Urothelium cell line (cell line): ENCODE measurements at regions not wholly inside any gene's neighbourhood (a gene's known extent, or its start where the extent isn't known, plus 50 kb on each side); places are given as distances from the start of the nearest gene placed in this dataset.
A peak's percentile ranks its signal among the peaks of the same experiment; 100 is the strongest.
"Not testable (repeated sequence)": the region's sequence is repeated elsewhere in the genome, so short reads cannot be mapped to it uniquely, and the experiment has no call there.

Source experiments
- DNase-seq: peaks from one replicate; pipeline ENCODE4 v3.0.0; 2011; ENCODE audit warnings: low spot score, mixed read lengths
- FAIRE-seq: peaks from 2 replicates; lab custom pipeline; 2011; peaks lifted over from hg19 to GRCh38; lab: Jason Lieb, UNC

DNA sequence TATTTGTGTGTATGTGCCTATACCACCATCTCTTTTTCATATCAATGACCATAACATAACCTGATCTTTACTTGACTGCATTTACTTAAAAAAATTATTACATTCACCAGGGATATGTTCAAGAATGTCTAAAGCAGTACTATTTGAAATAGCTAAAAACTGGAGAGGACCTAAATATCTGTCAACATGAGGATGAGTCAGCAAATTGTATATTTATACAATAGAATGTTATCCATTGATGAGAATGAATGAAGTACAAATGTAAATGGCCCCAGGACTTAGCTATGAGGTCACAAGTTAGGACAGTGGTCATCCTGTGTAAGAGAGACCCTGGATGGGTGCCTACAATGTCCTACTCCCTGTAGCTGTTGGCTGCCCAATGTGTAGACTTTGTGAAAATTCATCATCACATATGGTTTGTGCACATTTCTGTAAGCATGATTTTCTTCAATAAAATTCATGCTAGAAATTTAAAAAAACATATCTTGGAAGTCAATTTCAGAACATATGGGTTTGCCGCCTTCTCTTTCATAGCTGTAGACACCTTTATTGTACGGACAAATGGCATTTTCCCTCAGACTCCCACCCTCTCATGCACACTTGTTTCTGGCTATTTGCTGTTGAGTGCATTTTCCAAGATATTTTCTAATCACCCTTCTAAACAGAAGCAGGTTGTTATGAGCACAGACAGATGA is 202.4 kb downstream of the CDH26 start:
- no peak for DNase-seq
- no peak for FAIRE-seq

DNA sequence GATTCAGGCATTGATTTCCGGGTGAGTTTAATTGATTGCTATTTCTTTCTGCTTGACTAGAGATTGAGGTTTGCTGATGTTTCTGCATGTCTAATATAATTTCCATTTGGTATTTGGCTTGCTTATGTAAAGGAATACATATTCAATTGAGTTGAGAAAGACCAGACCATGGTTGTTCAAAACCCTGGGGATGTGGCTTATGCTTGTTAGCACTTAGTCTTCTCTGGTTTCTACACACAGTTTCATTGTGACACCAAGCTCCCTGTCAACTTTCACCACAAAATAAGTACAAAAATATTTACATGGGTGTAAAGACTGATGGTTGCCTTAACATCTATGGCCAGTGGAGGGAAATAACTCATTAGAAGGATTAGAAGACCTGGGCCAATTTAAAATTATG is 209.6 kb downstream of the CDH26 start:
- FAIRE-seq (no peak), DNase-seq (no peak)

DNA sequence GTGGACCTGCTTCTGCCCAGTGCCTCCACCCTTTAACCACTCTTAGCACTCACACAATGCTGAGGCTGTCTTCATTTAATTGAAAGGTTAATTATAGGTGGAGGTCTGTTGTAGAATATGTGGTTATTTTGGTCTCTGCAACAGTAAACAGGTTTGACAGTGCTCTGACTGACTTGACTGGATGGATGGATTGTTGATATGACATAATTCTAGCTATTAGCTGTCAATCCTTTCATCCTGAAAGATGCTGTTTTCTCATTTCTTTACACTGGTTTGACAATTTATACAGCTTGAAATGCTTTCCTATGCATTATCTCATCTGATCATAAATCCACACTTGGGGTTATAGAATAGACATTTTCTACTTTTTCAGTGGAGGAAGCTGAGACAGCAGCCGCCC is 210.7 kb downstream of the CDH26 start:
- FAIRE-seq (no peak), DNase-seq (no peak)

DNA sequence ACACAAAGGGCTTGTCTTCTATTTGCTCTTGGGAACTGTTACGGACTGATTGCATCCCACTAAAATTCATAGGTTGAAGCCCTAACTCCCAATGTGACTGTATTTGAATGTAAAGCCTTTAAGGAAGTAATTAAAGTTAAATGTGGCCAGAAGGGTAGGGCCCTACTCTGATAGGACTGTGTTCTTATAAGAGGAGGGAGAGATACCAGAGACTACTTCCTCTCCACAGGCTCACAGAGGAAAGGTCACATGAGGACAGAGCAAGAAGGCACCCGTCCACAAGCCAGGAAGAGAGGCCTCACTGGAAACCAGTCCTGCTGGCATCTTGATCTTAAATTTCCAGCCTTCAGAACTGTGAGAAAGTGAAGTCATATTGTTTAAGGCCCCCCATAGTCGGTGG is 211.9 kb downstream of the CDH26 start:
- no peak for FAIRE-seq

DNA sequence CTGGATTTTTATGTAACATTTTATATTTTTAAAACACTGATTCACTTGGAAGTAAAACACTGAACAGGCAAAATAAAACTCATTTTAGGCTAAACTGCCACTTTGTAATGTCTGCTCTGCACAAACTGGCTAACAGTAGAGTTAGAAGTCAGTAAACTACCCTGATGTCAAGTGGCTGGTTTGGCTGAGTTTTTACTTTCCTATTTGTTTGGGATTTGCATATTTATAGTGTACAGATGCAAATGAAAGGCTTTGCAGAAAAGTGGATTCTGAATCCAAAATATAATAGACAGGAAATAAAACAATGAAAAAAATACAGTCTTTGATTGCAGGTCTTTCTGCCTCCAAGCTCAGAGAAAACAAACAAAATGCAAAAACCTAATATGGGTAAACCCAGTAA is 213.1 kb downstream of the CDH26 start:
- no peak for FAIRE-seq
- DNase-seq, result no peak

More for the DNA sequence above, 211.9 kb downstream of the CDH26 start:
- no peak for DNase-seq

DNA sequence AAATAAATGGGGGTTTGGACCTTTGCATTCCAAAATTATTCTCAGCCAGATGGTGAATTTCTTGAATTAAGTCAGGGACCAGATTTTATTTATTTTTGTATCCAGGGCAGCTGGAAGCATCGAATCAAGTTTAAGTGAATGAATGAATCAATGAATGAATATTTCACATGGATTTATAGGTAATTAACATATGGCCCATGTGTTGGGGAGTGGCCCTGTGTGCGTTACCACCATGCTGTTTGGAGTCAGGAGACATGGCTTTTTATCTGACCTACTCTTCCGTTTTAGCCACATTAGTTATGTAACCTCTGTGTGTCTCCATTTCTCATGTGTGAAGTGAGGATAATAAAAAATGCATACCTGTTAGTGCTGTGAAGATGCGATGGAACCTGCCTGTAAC is 213.5 kb downstream of the CDH26 start:
- DNase-seq (no peak), FAIRE-seq (no peak)

DNA sequence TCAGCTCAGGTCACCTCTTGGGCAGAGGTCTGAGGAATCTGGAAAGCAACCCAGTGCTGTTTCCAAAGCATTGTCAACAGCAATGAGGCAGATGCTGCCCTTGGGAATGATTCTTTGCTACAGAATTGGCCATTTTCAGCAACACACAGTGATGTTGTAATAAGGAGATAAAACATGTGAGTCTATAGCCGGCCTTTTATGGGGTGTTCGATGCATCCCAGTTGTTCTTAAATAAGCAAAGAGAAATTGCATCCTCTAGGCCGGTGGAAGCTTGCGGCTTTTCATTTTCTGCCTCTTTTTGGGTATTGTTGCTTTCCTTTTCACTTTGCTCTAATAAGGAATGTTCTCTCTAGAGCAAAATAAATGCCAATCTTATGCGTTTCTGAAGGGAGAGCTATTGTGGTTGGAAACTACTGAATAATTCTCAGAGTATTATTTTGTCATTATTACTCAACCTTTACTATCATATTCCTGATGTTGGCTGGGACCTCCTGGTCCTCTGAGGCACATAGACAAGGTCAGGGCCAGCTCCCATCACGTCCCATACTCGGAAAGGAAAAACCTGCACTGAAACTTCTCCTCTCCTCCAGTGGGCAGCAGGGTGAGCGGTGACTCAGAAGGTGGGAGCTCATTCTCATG is 214.2 kb downstream of the CDH26 start:
- no peak for FAIRE-seq
- no peak for DNase-seq

DNA sequence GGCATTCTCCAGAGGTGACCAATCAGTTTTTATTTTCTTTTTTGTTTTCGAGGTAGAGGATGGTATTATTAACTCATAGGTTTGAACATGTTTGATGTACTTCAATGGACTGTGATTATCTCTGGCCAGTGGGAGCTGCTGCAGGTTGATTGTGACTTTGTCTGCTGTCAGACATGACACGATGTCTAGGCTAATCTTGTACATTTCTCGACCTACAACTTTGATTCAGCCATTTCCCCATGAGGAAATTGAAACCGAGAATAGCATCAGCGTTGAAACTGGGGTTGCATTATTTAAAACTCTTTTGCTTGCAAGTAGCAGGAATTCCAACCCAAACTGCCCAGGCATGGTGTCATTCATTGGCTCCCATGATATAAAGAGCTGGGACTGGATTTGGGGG is 218.9 kb downstream of the CDH26 start:
- FAIRE-seq, result no peak

DNA sequence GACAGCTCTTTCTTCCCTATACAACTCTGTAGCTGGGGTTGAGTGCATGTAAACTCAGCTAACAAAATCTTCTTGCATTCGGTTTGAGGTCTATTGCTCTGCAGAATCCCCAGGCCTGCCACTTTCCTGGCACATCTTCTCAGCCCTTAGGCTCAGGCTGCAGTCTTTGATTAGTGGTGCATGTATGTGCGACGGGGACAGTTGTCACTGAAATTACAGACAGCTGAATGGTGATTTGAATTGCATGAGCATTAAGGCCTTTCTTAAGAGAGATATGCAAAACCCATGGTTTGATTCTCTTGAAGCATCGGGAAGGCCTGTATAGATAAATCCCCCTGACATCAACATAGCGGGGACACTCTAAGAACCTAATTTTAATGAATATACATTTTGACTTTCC is 222.8 kb downstream of the CDH26 start:
- FAIRE-seq (no peak), DNase-seq (no peak)

More for the DNA sequence above, 218.9 kb downstream of the CDH26 start:
- no peak for DNase-seq

DNA sequence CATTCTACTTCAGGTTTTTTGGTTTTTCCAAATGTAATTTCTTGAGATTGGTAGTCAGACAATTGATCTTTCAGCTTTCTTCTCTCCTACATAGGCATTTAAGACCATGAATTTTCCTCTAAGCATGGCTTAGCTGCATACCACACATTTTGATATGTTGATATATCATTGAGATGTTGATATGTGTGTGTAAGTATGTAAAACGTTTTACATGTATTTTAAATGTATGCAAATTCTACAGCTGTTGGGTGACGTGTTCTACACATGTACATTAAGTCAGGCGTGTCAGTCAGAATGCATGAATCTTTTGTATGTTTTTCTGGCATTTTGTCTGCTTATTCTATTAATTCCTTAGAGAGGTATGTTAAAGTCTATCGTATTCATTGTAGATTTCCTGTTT is 228.2 kb downstream of the CDH26 start:
- FAIRE-seq (no peak), DNase-seq (no peak)

DNA sequence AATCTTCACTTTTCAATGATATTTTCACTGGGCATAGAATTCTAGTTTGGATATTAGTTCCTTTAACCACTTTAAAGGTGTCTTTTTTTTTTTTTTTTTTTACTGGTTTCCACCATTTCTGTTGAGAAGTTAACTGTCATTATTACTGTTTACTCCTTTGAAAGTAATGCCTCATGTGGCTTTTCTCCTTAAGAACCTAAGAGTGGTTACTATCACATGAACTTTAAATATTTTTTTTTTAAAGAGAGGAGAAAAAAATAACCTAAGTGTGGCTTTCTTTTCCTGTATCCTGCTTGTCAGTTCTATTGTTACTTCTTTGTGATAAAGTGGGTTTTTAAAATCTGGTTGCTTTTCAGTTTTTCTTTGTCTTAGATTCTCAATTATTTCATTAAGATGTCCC is 229.5 kb downstream of the CDH26 start:
- DNase-seq, result no peak
- no peak for FAIRE-seq

DNA sequence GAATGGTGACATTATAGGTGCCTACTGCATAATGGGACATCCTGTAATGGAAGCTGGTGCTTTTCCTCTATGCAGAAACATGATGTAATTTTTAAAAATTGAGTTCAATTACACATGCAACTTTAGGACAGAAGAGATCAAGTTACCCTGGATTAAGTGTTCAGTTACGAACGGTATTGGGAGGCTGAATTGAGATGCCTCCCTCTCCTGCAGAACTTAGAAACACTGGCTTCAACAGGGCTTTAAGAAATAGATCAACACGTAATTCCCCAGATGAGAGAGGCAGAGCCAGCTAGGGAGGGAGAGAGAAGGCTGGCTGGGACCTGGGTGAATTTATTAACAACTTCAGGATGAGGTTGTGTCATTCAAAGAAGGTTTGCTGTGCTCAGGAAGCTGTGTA is 232.8 kb downstream of the CDH26 start:
- DNase-seq, result no peak
- no peak for FAIRE-seq

DNA sequence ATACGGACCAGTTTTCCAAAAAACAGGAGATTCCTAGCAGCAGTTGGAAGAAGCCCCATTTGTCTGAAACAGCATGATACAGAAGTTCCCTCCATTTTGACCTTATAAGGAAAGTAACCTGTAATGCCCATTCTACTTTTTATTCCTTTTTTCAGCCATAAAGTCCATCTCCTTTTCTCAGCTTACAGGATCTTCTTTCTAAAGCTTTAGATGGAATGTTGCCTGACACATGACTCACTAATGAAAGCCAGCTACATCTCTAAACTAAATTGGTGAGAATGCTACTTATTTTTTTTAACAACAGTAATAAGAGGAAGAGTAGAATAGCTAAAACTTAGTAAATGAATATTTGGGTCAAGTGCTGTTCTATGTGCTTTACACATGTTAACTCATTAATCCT is 234.1 kb downstream of the CDH26 start:
- FAIRE-seq (no peak), DNase-seq (no peak)

DNA sequence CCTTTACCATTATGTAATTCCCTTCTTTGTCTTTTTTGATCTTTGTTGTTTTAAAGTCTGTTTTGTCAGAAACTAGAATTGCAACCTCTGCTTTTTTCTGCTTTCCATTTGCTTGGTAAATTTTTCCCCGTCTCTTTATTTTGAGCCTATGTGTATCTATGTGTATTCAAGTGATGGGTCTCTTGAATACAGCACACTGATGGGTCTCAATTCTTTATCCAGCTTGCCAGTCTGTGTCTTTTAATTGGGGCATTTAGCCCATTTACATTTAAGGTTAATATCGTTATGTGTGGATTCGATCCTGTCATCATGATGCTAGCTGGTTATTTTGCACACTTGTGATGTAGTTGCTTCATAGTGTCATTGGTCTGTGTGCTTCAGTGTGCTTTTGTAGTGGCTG is 240.9 kb downstream of the CDH26 start:
- FAIRE-seq, DNase-seq: not testable (repeated sequence)

DNA sequence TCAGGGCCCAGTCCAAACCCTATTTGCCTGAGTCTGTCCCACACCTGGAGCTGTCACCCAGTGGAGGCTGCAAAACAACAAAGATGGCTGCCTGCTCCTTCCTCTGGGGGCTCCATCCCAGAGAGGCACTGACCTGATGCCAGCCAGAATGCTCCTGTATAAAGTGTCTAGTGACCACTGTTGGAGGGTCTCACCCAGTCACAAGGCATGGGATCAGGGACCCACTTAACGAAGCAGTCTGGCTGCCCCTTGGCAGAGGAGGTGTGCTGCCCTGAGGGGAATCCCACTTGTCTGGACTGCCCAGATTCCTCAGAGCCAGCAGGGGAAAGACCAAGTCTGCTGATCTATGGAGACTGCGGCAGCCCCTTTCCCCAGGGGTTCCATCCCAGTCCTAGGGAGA is 241.6 kb downstream of the CDH26 start:
- FAIRE-seq, result no peak
- no peak for DNase-seq

DNA sequence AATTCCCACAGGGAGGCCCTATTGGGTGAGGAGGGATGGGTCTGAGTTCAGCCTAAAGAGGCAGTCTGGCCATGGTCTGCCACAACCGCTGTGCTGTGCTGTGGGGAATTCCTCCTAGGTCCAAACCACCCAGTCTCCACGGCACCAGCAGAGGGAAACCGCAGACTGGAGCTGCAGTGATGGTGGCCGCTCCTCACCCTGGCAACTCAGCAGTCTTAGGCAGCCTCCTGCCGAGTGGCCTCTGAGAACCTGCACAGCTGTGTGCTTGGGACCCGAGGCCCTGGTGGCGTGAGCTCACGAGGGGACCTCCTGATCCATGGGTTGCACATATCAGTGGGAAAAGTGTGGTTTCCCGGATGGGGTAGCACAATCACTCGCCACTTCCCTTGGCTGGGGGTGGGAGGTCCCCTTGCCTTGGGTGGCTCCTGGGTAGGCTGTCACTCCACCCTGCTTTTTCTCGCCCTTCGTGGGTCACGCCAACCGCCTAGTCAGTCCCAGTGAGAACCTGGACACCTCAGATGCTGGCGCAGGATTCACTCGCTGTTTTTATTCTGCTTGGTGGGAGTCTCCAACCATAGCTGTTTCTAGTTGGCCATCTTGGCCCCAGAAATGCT is 242.2 kb downstream of the CDH26 start:
- FAIRE-seq (no peak), DNase-seq (no peak)

DNA sequence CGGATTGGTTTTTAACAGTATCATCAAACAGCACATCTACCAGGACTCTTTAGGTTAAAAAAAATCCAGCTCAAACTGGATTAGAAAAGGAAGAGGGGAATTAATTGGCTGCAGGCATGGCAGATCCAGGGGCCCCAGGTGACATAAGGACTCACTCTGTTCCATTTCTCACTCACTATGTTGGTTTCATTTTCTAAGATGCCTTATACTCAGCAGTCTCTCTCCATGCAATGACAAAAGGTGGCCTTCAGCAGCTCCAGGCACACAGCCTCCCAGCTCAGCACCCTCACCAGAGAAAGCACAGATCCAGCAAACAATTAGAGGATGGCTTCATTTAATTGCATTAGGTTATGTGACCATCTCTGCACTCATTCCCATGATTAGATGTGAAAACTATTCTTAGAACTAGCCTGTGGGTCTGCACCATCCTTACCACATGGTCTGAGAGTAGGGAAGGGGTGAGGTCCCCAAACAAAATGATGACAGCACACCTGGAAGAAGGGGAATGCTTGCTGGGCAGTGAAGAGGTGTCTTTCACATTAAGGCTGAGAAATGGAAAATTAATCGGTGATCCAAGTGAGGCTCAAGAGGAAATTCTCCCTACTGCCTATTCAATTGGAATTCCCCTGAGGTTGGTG is 243.1 kb downstream of the CDH26 start:
- no peak for DNase-seq
- no peak for FAIRE-seq

DNA sequence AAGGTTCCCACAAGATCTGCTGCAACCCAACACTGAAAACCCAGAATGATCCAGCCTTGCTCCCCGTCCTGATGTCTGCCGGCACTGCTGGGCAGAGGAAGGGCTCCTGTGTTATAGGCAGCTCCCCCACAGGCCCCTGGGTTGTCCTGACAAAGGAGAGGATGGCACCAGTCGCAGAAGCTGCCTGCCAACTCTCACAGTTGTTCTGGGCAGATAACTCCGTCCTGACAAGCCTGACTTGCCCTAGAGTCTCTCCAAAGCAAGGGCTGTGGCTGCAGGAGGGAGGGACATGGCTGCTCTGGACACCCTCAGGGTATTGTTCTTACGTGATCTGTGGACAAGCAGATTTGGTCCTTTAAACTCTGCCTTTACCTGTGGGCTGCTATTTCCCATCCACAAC is 243.8 kb downstream of the CDH26 start:
- FAIRE-seq (no peak), DNase-seq (no peak)

DNA sequence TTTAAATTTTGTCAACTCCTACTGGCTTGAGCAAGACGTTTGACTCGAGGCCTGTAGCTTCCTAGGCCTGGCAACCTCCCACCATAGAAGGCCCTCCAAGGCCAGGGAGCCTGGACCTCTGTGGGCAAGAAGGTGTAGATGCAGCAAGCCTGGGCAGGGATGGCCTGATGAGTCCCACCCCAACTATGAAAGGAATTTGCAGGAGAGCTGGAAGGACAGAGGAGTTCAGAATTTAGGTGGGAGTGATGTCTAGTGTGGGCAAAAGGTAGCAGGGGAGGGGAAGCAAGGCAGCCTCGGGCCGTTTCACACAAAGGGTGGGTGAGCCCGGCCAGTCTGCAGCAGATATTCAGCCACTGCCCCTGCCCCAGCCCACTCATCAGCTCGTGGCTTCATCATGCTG is 245.2 kb downstream of the CDH26 start:
- FAIRE-seq (no peak), DNase-seq (peak; percentile 73)

DNA sequence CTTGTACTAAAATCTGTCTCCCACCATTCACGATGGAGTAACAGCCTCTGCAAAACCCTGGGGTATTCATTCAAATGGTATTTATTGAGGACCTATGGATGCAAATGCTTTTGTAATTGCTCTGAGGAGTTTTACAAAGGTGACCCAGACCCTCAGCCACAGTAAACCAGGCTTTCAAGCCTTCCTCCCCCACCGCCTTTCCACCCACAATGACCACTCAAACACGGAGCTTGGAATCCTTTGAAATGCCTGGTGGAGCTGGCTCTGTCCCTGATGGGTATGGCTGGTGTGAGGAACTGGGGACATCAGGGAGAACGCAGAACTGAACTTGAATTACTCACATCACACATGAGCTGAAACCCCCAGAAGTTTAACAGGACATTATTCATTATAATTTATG is 246.4 kb downstream of the CDH26 start:
- DNase-seq (no peak), FAIRE-seq (no peak)

DNA sequence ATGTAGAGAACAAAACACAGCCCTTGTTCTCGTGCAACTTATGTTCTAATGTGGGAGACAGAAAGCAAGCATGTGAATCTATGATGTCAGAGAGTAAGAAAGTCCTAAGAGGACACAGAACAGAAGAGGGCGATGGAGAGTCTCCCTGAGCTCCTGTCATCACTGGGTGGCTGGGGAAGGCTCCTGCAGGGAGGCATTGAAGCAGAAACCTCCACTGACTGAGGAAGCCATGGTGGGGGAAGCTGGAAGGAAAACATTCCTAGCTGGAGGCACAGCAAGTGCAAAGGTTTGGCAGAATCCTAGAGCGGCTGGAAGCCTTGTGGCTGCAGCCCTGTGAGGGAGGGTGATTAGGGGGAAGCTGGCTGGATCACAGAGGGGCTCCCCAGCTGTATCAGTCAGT is 248.0 kb downstream of the CDH26 start:
- DNase-seq (peak; percentile 53), FAIRE-seq (no peak)

DNA sequence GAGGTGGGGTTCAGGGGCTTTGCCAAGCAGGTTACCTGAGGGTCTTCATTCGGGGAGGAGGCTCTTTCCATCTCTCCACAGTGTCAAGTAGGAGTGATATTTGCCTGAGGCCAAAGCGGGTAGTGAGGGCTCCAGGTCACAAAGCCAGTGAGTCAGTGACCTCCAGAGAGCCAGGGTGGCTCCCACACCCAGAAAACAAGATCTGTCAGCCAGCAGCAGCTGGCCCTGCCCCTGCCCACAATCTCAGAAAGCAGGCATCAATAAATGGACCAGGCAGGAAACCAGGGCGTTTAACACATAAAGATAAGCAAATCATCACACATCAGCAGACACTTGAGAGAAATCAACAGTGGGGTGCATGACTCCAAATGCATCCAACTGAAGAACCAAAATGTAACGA is 250.8 kb downstream of the CDH26 start:
- FAIRE-seq (no peak), DNase-seq (no peak)
